Colonic mucosa (tissue), 4 donors: ENCODE measurements at regions not wholly inside any gene's neighbourhood (a gene's known extent, or its start where the extent isn't known, plus 50 kb on each side); places are given as distances from the start of the nearest gene placed in this dataset.

Source experiments
- DNase-seq: peaks from one replicate; pipeline ENCODE4 v3.0.0-alpha.2; 2020
- H3K27ac ChIP-seq: fragments of 200-600 bp; one replicate; pipeline ENCODE4 v1.8.0; 2021
- H3K27me3 ChIP-seq: fragments of 200-600 bp; one replicate; pipeline ENCODE4 v1.8.0; 2021
- H3K36me3 ChIP-seq: fragments of 200-600 bp; one replicate; pipeline ENCODE4 v1.8.0; 2021
- H3K4me1 ChIP-seq: fragments of 200-600 bp; one replicate; pipeline ENCODE4 v1.8.0; 2021; ENCODE audit warnings: mild to moderate bottlenecking
- H3K4me3 ChIP-seq: fragments of 200-600 bp; one replicate; pipeline ENCODE4 v1.8.0; 2021
- H3K9ac ChIP-seq, 2 donors: one replicate each; pipeline ENCODE4 v1.7.0; 2013; ENCODE audit warnings: control low read depth in 2 of 2, low read depth in 2 of 2, low read length in 2 of 2
- H3K9me3 ChIP-seq: fragments of 200-600 bp; one replicate; pipeline ENCODE4 v1.8.0; 2021
- CTCF ChIP-seq: fragments of 200-600 bp; IDR thresholded peaks from one replicate; pipeline ENCODE4 v1.8.0; 2022; ENCODE audit warnings: antibody characterized with exemption, mild to moderate bottlenecking
- intact Hi-C: fragments of 100-400 bp; cut with DNase I; formaldehyde crosslinking; loops from one replicate; pipeline ENCODE4 v1.14.1; 2022
- donor health status: healthy.
- donor health status: DM: no; HTN: no; CAD: no.
- donor health status: DM: no; HTN: no; CAD: no.

- DNase-seq, result no peak
- H3K27me3 ChIP-seq, result no peaks in the 10 kb centered on the region
- no peak overlapping the region for H3K9ac ChIP-seq
- no peaks in the 10 kb centered on the region for H3K4me1 ChIP-seq
- H3K36me3 ChIP-seq, result no peaks in the 10 kb centered on the region
- no peak for TF ChIP-seq CTCF
- H3K9me3 ChIP-seq, result no peaks in the 10 kb centered on the region
- H3K4me3 ChIP-seq, result no peak overlapping the region
- H3K27ac ChIP-seq, result no peak overlapping the region
- intact Hi-C loops, result no loop called here
Observed at GRCh38 chr5:89606939-89607534, 724.1 kb upstream of the MEF2C start.

GRCh38 chr5:89604342-89604741, 721.4 kb upstream of the MEF2C start:
- Histone ChIP-seq H3K4me3 (no peak overlapping the region), H3K27me3 (no peaks in the 10 kb centered on the region), H3K27ac (no peak overlapping the region), H3K9me3 (no peaks in the 10 kb centered on the region), H3K9ac (no peak overlapping the region), H3K4me1 (no peaks in the 10 kb centered on the region), H3K36me3 (no peaks in the 10 kb centered on the region)
- no peak for DNase-seq
- intact Hi-C loops, result no loop called here
- TF ChIP-seq CTCF, result no peak

GRCh38 chr5:89601880-89602279, 718.9 kb upstream of the MEF2C start:
- intact Hi-C loops, result no loop called here
- no peak overlapping the region for H3K9ac ChIP-seq
- H3K9me3 ChIP-seq, result no peaks in the 10 kb centered on the region
- no peak overlapping the region for H3K27ac ChIP-seq
- H3K4me3 ChIP-seq, result no peak overlapping the region
- TF ChIP-seq CTCF, result no peak
- no peaks in the 10 kb centered on the region for H3K36me3 ChIP-seq
- no peak for DNase-seq
- H3K27me3 ChIP-seq, result no peaks in the 10 kb centered on the region
- no peaks in the 10 kb centered on the region for H3K4me1 ChIP-seq

- no peaks in the 10 kb centered on the region for H3K9me3 ChIP-seq
- TF ChIP-seq CTCF, result no peak
- H3K4me1 ChIP-seq, result no peaks in the 10 kb centered on the region
- no peaks in the 10 kb centered on the region for H3K27me3 ChIP-seq
- DNase-seq, result no peak
- no peaks in the 10 kb centered on the region for H3K36me3 ChIP-seq
- H3K27ac ChIP-seq, result no peak overlapping the region
- no peak overlapping the region for H3K4me3 ChIP-seq
- intact Hi-C loops, result no loop called here
- no peak overlapping the region for H3K9ac ChIP-seq
Observed at GRCh38 chr5:89597878-89598277, 714.9 kb upstream of the MEF2C start.

GRCh38 chr5:89596821-89597220, 713.8 kb upstream of the MEF2C start:
- Histone ChIP-seq H3K27me3 (no peaks in the 10 kb centered on the region), H3K4me3 (no peak overlapping the region), H3K4me1 (no peaks in the 10 kb centered on the region), H3K9ac (no peak overlapping the region), H3K36me3 (no peaks in the 10 kb centered on the region), H3K9me3 (no peaks in the 10 kb centered on the region), H3K27ac (no peak overlapping the region)
- no peak for TF ChIP-seq CTCF
- DNase-seq, result no peak
- intact Hi-C loops, result no loop called here
